Prostate gland (tissue), 2 donors: ENCODE measurements at regions not wholly inside any gene's neighbourhood (a gene's known extent, or its start where the extent isn't known, plus 50 kb on each side); places are given as distances from the start of the nearest gene placed in this dataset.

Source experiments
- DNase-seq: peaks from one replicate; pipeline ENCODE4 v3.0.0-alpha.2; 2019; ENCODE audit warnings: low spot score
- H3K27ac ChIP-seq, 2 donors: fragments of 200-600 bp; sonication (generic); 2 replicates each; pipeline ENCODE4 v1.5.1; 2017 to 2019
- H3K27me3 ChIP-seq: fragments of 200-600 bp; sonication (generic); replicated peaks from 2 replicates; pipeline ENCODE4 v1.5.1; 2019; ENCODE audit not compliant: insufficient read depth
- H3K36me3 ChIP-seq, 2 donors: fragments of 200-600 bp; sonication (generic); 1 replicate in 1 of 2; 2 replicates in 1 of 2; pipeline versions ENCODE4 v1.5.1 to v1.8.1; 2017 to 2019
- H3K4me1 ChIP-seq: fragments of 200-600 bp; sonication (generic); replicated peaks from 2 replicates; pipeline ENCODE4 v1.5.1; 2019
- H3K4me3 ChIP-seq, 2 donors: fragments of 200-600 bp; sonication (generic); 2 replicates each; pipeline ENCODE4 v1.5.1; 2017 to 2019
- H3K9me3 ChIP-seq: fragments of 200-600 bp; sonication (generic); 2 replicates; pipeline ENCODE4 v1.5.1; 2017
- CTCF ChIP-seq, 4 experiments: fragments of 200-600 bp in 2 of 4; fragments of 450-650 bp in 2 of 4; sonication (generic) in 2 of 4; IDR thresholded peaks; 1 replicate in 3 of 4; 2 replicates in 1 of 4; pipeline ENCODE4 v1.5.1; 2016 to 2019; ENCODE audit warnings: antibody characterized with exemption in 4 of 4, mild to moderate bottlenecking in 2 of 4, moderate library complexity in 2 of 4
- POLR2A ChIP-seq: fragments of 450-650 bp; IDR thresholded peaks from one replicate; pipeline ENCODE4 v1.6.1; 2016; ENCODE audit warnings: antibody characterized with exemption, mild to moderate bottlenecking
- POLR2AphosphoS5 ChIP-seq: sonication (generic); formaldehyde crosslinking; IDR thresholded peaks from one replicate; pipeline ENCODE4 v1.6.1; 2017; ENCODE audit warnings: antibody characterized with exemption
- WGBS: methylation state at CpG from one replicate; pipeline ENCODE4 v1.1.5; 2018; 5-methylcytosine and 5-hydroxymethylcytosine counted together
- intact Hi-C: fragments of 100-400 bp; cut with DNase I; formaldehyde crosslinking; loops from one replicate; pipeline ENCODE4 v1.14.2; 2022

GRCh38 chr21:21816778-21817177 is 818.6 kb downstream of the NCAM2 start:
- DNase-seq: no peak
- no peaks in the 10 kb centered on the region for H3K36me3 ChIP-seq
- 47% methylated on average over 4 of the region's 4 CpGs for WGBS
- intact Hi-C loops: no loop called here
- no peaks in the 10 kb centered on the region for H3K9me3 ChIP-seq
- H3K4me3 ChIP-seq: no peak overlapping the region
- no peaks in the 10 kb centered on the region for H3K4me1 ChIP-seq
- H3K27me3 ChIP-seq: no peaks in the 10 kb centered on the region
- no peak for TF ChIP-seq POLR2AphosphoS5
- no peak for TF ChIP-seq CTCF (IDR thresholded peaks at IDR 0.05)
- no peak for TF ChIP-seq POLR2A
- H3K27ac ChIP-seq: no peak overlapping the region

GRCh38 chr21:21818898-21819297 is 820.7 kb downstream of the NCAM2 start:
- H3K27ac ChIP-seq: no peak overlapping the region
- no peaks in the 10 kb centered on the region for H3K9me3 ChIP-seq
- H3K4me3 ChIP-seq: no peak overlapping the region
- no peak for TF ChIP-seq CTCF (IDR thresholded peaks at IDR 0.05)
- no peak for TF ChIP-seq POLR2AphosphoS5
- no peak for TF ChIP-seq POLR2A
- no peaks in the 10 kb centered on the region for H3K27me3 ChIP-seq
- DNase-seq: no peak
- no peaks in the 10 kb centered on the region for H3K36me3 ChIP-seq
- H3K4me1 ChIP-seq: no peaks in the 10 kb centered on the region
- 79% methylated on average over 2 of the region's 2 CpGs for WGBS
- intact Hi-C loops: no loop called here

- Histone ChIP-seq H3K4me3 (no peak overlapping the region), H3K36me3 (no peaks in the 10 kb centered on the region), H3K27me3 (no peaks in the 10 kb centered on the region), H3K27ac (no peak overlapping the region), H3K4me1 (no peaks in the 10 kb centered on the region), H3K9me3 (no peaks in the 10 kb centered on the region)
- no peak for TF ChIP-seq CTCF (IDR thresholded peaks at IDR 0.05)
- TF ChIP-seq POLR2A: no peak
- TF ChIP-seq POLR2AphosphoS5: no peak
- intact Hi-C loops: no loop called here
- 58% methylated on average over 1 of the region's 1 CpG for WGBS
- no peak for DNase-seq
Observed at GRCh38 chr21:21828130-21828529, 829.9 kb downstream of the NCAM2 start.

GRCh38 chr21:21831036-21831435 is 832.8 kb downstream of the NCAM2 start:
- Histone ChIP-seq H3K4me1 (no peaks in the 10 kb centered on the region), H3K27ac (no peak overlapping the region), H3K27me3 (no peaks in the 10 kb centered on the region), H3K9me3 (no peaks in the 10 kb centered on the region), H3K36me3 (no peaks in the 10 kb centered on the region), H3K4me3 (no peak overlapping the region)
- WGBS: 89% methylated on average over 11 of the region's 11 CpGs
- intact Hi-C loops: no loop called here
- TF ChIP-seq CTCF (IDR thresholded peaks at IDR 0.05) (no peak), POLR2A (no peak)
- DNase-seq: no peak

GRCh38 chr21:21845901-21846300 is 847.7 kb downstream of the NCAM2 start:
- intact Hi-C loops: no loop called here
- Histone ChIP-seq H3K4me1 (no peaks in the 10 kb centered on the region), H3K27ac (no peak overlapping the region), H3K27me3 (no peaks in the 10 kb centered on the region), H3K36me3 (no peaks in the 10 kb centered on the region), H3K4me3 (no peak overlapping the region), H3K9me3 (no peaks in the 10 kb centered on the region)
- no peak for DNase-seq
- WGBS: 91% methylated on average over 1 of the region's 1 CpG
- TF ChIP-seq CTCF (IDR thresholded peaks at IDR 0.05) (no peak), POLR2AphosphoS5 (no peak)
